ENCODE measurements at regions not wholly inside any gene's neighbourhood (a gene's known extent, or its start where the extent isn't known, plus 50 kb on each side); places are given as distances from the start of the nearest gene placed in this dataset.

DNA sequence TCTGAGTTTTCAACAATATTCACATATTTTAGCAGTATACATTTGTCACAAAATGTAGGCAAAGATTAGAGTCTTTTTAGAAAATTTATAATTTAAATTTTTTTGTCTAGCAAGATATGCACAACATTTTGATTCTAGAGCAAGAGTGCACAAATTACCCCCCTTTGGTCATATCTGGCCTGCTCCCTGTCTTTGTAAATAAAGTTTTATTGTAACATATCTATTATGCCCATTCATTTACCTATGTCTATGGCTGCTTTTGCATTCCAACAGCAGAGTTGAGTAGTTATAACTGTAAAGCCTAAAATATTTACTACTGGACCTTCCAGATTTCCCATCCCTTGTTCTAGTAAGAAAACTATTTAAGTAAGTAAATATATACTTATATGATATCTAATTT is 430.7 kb downstream of the EDEM1 start:
- no peak for DNase-seq (ENCODE audit: low read depth)

GRCh38 chr3:5630406-5630805 is 442.9 kb downstream of the EDEM1 start:
- no peak for DNase-seq (ENCODE audit: low read depth)

- DNase-seq (ENCODE audit: low read depth), result no peak
Measured at GRCh38 chr3:5633960-5634359, 446.5 kb downstream of the EDEM1 start.

- DNase-seq (ENCODE audit: low read depth), result no peak
Measured at GRCh38 chr3:5634411-5634810, 446.9 kb downstream of the EDEM1 start.

GRCh38 chr3:5635746-5636145 is 448.2 kb downstream of the EDEM1 start:
- no peak for DNase-seq (ENCODE audit: low read depth)

DNA sequence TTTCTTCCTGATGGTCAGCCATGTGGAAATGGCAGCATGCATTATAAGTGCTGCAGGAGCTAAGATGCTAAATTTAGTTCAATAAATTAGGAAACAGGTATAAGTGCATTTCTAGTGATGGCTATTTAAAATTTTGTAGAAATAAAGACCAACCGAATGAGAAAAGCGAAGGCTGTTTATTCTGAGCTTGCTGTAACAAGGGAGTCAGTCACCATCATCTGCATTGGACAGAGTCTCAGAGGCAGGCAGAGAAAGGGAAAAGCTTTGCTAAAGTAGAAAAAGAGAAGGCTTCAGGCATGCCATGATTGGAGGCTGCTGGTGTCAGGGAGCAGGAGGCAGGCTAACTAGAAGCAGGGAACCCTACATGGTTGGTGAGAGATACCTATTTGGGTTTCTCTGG is 451.0 kb downstream of the EDEM1 start:
- DNase-seq (ENCODE audit: low read depth), result no peak

DNA sequence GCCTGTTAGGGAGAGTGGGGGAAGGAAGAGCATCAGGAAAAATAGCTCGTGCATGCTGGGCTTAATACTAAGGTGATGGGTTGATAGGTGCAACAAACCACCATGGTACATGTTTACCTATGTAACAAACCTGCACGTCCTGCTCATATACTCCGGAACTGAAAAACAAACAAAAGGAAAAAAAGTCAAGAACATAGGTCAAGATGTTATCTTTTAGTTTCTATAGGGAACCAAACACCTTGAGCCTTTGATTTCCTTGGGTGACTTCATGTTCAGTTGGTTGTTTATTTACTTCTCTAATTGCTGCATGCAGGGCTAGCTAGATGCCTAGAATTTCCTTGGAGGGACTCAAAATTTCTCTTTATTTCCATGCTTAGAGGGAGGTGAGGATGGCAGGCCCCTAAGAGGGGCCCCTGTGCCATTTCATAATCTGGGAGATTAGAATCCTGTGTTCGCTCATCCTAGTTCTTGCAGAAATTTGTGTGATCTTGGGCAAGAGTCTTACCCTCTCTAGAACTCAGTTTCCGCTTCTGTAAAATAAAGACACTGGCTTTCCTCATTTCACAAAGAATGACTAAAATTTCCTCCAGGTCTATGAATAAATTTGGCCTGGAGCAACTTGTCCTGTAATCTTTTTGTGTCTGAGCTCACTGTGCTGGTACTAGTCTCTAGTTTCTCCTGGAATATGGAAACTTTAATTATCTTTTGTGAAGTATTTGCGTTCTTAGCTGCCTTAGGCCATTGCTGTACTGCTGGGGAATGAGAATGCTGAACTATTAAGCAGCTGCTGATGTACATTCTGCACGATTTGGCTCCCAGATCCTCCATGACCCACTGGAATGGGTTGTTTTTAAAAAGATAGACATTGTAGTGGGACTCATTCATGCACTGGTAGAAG is 457.5 kb downstream of the EDEM1 start:
- no peak for DNase-seq (ENCODE audit: low read depth)

DNA sequence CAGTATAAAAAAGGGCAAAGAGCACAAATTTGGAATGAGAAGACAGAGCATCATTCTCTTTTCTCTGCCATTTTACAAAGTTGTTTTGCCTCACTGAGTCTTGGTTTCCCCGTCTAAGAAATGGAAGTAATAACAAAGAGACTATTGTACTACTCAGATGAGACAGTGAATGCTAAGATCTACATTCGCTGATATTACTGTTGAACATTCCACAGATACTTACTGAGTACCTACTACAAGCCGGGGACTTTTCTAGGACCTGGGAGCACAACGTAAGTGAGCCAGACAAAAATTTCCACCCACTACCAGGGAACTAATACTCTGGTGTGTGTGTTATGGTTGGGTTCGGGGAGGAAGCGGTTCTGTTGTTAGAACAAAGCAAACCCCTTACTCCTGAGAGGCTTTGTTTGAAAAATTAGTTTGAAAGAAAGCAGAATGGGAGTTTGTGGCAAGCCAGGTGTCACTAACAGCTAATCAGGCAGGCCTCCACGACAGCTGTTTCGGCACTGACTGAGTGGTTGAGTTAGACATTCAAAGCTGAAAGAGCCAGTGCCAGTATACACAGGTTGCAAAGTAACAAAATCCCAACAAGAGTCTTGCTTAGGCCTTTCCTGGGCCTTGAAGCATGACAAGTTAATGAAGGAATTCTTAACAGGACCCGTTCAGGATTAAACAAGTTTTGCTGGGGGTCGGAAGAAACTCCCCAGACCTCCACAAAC is 458.3 kb downstream of the EDEM1 start:
- DNase-seq (ENCODE audit: low read depth), result no peak

- no peak for DNase-seq (ENCODE audit: low read depth)
Measured at GRCh38 chr3:5650303-5650702, 462.8 kb downstream of the EDEM1 start.

- no peak for DNase-seq (ENCODE audit: low read depth)
Measured at GRCh38 chr3:5651351-5651750, 463.8 kb downstream of the EDEM1 start.

DNA sequence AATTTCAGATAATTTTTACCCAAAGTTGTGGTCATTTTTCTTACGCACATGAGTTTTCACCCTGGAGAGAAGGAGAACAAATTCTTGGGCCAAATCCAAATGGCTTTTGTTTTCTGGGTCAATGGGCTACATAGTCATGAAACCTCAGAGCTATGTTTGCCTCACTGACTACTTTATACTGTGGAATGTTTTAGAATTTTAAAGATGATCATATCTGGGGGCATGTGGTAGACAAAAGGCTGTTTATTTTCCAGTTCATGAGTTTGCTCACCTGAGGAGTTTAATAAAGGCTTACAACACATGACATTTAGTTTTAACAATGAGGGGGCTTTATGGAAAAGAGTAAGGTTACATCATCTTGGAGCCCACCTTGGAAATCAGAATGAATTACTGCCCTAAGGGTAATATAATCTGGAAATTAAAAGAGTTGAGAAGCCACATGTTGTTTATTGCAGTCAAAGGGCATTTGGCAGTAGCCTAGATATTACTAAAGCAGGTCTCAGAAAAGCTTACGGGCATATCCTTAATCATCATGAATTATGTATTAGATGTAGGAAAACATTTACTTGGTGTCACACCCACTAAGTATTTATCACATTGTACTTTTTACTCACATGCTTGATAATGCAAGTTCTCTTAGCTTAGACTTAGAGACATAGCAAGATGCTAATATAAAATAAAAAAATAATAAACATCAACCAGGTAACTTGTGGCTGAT is 466.1 kb downstream of the EDEM1 start:
- no peak for DNase-seq (ENCODE audit: low read depth)

- no peak for DNase-seq (ENCODE audit: low read depth)
Measured at GRCh38 chr3:5657106-5657505, 469.6 kb downstream of the EDEM1 start.

DNA sequence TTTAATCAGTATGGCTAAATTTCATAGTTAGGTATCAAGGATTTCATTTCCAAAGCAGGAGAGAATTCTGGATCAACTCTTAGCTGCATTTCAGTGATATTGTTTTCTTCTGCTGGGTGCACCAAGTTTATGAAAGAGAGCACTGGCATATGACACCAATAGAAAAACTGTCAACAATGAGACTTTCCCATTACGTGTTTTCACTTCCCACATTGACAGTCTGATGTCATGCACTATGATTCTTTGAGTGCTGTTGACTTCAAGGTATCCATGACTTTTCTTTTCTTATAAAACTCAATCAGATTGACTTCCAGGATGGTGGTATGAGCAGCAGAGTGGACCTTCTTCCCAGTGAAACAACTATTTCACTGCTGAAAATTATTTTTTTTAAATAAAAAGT is 476.1 kb downstream of the EDEM1 start:
- no peak for DNase-seq (ENCODE audit: low read depth)

DNA sequence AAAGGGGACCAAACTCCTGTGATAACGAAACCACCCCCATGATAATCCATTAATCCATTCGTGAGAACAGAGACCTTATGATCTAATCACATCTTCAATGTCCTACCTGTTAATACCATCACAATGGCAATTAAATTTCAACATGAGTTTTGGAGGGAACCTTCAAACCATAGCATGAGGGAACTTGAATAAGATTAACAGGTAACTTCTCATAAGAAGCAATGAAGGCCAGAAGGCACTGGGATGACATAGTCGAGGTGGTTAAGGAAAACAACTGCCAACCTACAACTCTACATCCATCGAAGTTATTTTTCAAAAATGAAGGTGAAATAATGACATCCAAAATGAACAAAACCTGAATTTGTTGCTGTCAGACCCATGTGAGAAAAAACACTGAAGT is 478.9 kb downstream of the EDEM1 start:
- no peak for DNase-seq (ENCODE audit: low read depth)

- DNase-seq (ENCODE audit: low read depth), result no peak
Measured at GRCh38 chr3:5673521-5673920, 486.0 kb downstream of the EDEM1 start.

GRCh38 chr3:5675319-5675718 is 487.8 kb downstream of the EDEM1 start:
- no peak for DNase-seq (ENCODE audit: low read depth)

- no peak for DNase-seq (ENCODE audit: low read depth)
Measured at GRCh38 chr3:5677555-5677954, 490.0 kb downstream of the EDEM1 start.

- no peak for DNase-seq (ENCODE audit: low read depth)
Measured at GRCh38 chr3:5678248-5678647, 490.7 kb downstream of the EDEM1 start.

DNA sequence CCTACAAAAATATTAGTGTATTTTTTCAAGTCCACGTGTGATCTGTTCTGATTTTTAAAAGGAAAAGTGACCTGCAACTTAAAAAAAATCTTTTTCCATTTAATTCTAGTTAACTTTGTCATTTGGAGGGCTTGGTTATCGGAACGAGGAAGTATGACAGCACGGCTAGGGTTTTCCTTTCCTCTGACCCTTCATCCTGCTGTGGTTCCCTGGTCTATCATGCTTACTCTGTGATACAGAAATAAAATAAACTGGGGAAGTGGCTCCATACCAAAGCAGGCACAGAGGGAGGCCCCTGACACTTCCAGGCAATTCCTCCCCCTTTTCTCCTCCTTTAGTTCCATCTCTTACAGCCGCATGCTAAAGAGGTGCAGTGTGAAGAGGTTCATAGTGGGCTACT is 491.3 kb downstream of the EDEM1 start:
- DNase-seq (ENCODE audit: low read depth), result no peak

- no peak for DNase-seq (ENCODE audit: low read depth)
Measured at GRCh38 chr3:5687230-5687629, 499.7 kb downstream of the EDEM1 start.

GRCh38 chr3:5690490-5690889 is 503.0 kb downstream of the EDEM1 start:
- DNase-seq (ENCODE audit: low read depth), result no peak

DNA sequence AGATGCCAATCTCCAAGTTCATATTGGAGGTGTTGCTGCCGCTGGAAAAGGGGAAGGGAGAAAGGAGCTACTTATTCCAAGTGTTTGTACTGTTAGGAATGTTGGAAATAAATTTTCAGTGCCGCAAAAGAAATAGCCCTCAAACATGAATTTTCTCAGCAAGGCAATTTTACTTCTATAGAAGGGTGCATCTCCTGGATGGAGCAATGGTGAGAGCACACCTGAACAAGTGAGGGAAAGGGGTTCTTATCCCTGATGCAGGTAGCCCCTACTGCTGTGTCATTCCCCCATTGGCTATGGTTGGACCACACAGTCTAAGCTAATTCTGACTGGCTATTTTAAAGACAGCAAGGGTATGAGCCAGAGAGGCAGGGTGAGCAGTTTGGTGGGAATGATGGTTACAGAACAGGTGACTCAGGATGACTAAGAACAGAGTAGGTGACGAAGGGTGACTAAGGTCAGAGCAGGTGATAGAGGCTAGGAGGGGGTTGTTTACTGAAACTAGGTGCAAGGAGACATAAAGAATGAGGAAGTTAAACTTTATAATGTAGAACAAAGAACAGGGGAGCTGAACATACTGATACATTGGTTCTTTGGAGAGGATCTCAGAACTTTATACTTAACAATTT is 503.5 kb downstream of the EDEM1 start:
- no peak for DNase-seq (ENCODE audit: low read depth)
